WTC11 (cell line): ENCODE measurements at regions not wholly inside any gene's neighbourhood (a gene's known extent, or its start where the extent isn't known, plus 50 kb on each side); places are given as distances from the start of the nearest gene placed in this dataset.

Experiments
- SMAD3 ChIP-seq: sonication (generic); formaldehyde crosslinking; IDR thresholded peaks from 2 replicates; pipeline ENCODE4 v1.8.0; 2022; ENCODE audit warnings: missing genetic modification reagents, mild to moderate bottlenecking, borderline replicate concordance
- SMAD4 ChIP-seq: sonication (generic); formaldehyde crosslinking; IDR thresholded peaks from 2 replicates; pipeline ENCODE4 v1.8.0; 2022; ENCODE audit warnings: mild to moderate bottlenecking, missing genetic modification reagents
- TEAD4 ChIP-seq: sonication (generic); formaldehyde crosslinking; IDR thresholded peaks from 2 replicates; pipeline ENCODE4 v1.8.0; 2022; ENCODE audit warnings: mild to moderate bottlenecking, missing genetic modification reagents
- TF ChIP-seq, protein P1 (sequence below): fragments of 200-600 bp; IDR thresholded peaks from 2 replicates; pipeline ENCODE4 v1.8.0; 2022; ENCODE audit warnings: antibody characterized with exemption
- TF ChIP-seq, protein P2 (sequence below): sonication (generic); formaldehyde crosslinking; IDR thresholded peaks from 2 replicates; pipeline ENCODE4 v1.8.1; 2022; ENCODE audit warnings: missing genetic modification reagents, borderline replicate concordance
- TF ChIP-seq, protein P3 (sequence below): sonication (generic); formaldehyde crosslinking; IDR thresholded peaks from 2 replicates; pipeline ENCODE4 v1.8.0; 2022; ENCODE audit warnings: missing genetic modification reagents

DNA sequence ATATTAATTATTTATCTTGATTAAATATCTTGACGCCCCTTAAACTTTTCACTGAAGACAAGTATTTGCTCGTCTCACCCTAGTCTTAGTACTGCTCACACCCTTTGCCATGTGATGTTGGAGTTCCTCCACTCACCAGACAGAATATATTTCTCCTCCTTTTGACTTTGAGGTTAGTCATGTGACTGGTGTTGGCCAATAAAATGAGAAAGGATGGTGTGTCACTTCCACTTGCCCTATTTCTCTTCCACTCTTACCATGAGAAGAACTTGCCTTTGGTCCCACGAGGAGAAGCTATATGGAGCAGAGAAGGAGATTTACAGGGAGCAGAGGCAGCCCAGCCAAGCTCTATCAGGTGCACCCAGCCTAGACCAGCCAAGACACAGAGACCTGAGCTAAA lies 64.9 kb upstream of the TAB2 start:
- TF ChIP-seq, protein P1, sequence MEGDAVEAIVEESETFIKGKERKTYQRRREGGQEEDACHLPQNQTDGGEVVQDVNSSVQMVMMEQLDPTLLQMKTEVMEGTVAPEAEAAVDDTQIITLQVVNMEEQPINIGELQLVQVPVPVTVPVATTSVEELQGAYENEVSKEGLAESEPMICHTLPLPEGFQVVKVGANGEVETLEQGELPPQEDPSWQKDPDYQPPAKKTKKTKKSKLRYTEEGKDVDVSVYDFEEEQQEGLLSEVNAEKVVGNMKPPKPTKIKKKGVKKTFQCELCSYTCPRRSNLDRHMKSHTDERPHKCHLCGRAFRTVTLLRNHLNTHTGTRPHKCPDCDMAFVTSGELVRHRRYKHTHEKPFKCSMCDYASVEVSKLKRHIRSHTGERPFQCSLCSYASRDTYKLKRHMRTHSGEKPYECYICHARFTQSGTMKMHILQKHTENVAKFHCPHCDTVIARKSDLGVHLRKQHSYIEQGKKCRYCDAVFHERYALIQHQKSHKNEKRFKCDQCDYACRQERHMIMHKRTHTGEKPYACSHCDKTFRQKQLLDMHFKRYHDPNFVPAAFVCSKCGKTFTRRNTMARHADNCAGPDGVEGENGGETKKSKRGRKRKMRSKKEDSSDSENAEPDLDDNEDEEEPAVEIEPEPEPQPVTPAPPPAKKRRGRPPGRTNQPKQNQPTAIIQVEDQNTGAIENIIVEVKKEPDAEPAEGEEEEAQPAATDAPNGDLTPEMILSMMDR = no peak
- no peak for TF ChIP-seq SMAD3
- TF ChIP-seq, protein P2, sequence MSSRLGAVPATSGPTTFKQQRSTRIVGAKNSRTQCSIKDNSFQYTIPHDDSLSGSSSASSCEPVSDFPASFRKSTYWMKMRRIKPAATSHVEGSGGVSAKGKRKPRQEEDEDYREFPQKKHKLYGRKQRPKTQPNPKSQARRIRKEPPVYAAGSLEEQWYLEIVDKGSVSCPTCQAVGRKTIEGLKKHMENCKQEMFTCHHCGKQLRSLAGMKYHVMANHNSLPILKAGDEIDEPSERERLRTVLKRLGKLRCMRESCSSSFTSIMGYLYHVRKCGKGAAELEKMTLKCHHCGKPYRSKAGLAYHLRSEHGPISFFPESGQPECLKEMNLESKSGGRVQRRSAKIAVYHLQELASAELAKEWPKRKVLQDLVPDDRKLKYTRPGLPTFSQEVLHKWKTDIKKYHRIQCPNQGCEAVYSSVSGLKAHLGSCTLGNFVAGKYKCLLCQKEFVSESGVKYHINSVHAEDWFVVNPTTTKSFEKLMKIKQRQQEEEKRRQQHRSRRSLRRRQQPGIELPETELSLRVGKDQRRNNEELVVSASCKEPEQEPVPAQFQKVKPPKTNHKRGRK (CRISPR knock-in tag) = no peak
- TF ChIP-seq TEAD4 (CRISPR knock-in tag) = no peak
- TF ChIP-seq, protein P3, sequence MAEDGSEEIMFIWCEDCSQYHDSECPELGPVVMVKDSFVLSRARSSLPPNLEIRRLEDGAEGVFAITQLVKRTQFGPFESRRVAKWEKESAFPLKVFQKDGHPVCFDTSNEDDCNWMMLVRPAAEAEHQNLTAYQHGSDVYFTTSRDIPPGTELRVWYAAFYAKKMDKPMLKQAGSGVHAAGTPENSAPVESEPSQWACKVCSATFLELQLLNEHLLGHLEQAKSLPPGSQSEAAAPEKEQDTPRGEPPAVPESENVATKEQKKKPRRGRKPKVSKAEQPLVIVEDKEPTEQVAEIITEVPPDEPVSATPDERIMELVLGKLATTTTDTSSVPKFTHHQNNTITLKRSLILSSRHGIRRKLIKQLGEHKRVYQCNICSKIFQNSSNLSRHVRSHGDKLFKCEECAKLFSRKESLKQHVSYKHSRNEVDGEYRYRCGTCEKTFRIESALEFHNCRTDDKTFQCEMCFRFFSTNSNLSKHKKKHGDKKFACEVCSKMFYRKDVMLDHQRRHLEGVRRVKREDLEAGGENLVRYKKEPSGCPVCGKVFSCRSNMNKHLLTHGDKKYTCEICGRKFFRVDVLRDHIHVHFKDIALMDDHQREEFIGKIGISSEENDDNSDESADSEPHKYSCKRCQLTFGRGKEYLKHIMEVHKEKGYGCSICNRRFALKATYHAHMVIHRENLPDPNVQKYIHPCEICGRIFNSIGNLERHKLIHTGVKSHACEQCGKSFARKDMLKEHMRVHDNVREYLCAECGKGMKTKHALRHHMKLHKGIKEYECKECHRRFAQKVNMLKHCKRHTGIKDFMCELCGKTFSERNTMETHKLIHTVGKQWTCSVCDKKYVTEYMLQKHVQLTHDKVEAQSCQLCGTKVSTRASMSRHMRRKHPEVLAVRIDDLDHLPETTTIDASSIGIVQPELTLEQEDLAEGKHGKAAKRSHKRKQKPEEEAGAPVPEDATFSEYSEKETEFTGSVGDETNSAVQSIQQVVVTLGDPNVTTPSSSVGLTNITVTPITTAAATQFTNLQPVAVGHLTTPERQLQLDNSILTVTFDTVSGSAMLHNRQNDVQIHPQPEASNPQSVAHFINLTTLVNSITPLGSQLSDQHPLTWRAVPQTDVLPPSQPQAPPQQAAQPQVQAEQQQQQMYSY = no peak
- TF ChIP-seq SMAD4 = no peak
